Endodermal cell (in vitro differentiated cells): ENCODE measurements at regions not wholly inside any gene's neighbourhood (a gene's known extent, or its start where the extent isn't known, plus 50 kb on each side); places are given as distances from the start of the nearest gene placed in this dataset.

Source experiments
- DNase-seq: peaks from one replicate; pipeline ENCODE4 v3.0.0-alpha.2; 2017
- H3K27ac ChIP-seq: 2 replicates; pipeline ENCODE4 v1.5.1; 2013; ENCODE audit warnings: mild to moderate bottlenecking, low read depth, low read length, moderate library complexity
- H3K27me3 ChIP-seq: 2 replicates; pipeline ENCODE4 v1.6.1; 2013; ENCODE audit warnings: mild to moderate bottlenecking, low read length, moderate library complexity; ENCODE audit not compliant: insufficient read depth, control insufficient read depth, poor library complexity, severe bottlenecking
- H3K36me3 ChIP-seq: 2 replicates; pipeline ENCODE4 v1.7.0; 2013; ENCODE audit warnings: mild to moderate bottlenecking, low read length, moderate library complexity; ENCODE audit not compliant: control insufficient read depth, insufficient read depth
- H3K4me1 ChIP-seq: one replicate; pipeline ENCODE4 v1.7.0; 2013; ENCODE audit warnings: low read length; ENCODE audit not compliant: control insufficient read depth, insufficient read depth
- H3K4me3 ChIP-seq: 2 replicates; pipeline ENCODE4 v1.5.1; 2013; ENCODE audit warnings: mild to moderate bottlenecking, low read length, moderate library complexity
- H3K9ac ChIP-seq: 2 replicates; pipeline ENCODE4 v1.6.1; 2013; ENCODE audit warnings: mild to moderate bottlenecking, low read length, moderate library complexity; ENCODE audit not compliant: poor library complexity, severe bottlenecking; ENCODE audit errors: extremely low read depth
- H3K9me3 ChIP-seq: 2 replicates; pipeline ENCODE4 v1.6.1; 2013; ENCODE audit warnings: mild to moderate bottlenecking, low read length, moderate library complexity; ENCODE audit not compliant: control insufficient read depth
- H3K27ac Mint-ChIP-seq: 2 replicates; pipeline ENCODE4 v1.8.0; 2020; ENCODE audit warnings: mixed read lengths
- H3K27me3 Mint-ChIP-seq: 2 replicates; pipeline ENCODE4 v1.8.0; 2021; ENCODE audit warnings: mild to moderate bottlenecking, mixed read lengths; ENCODE audit not compliant: insufficient read depth
- H3K36me3 Mint-ChIP-seq: 2 replicates; pipeline ENCODE4 v1.8.0; 2020; ENCODE audit warnings: low read depth, mixed read lengths
- H3K4me1 Mint-ChIP-seq: 2 replicates; pipeline ENCODE4 v1.8.0; 2020; ENCODE audit warnings: mixed read lengths
- H3K4me3 Mint-ChIP-seq: 2 replicates; pipeline ENCODE4 v1.8.0; 2020; ENCODE audit warnings: mild to moderate bottlenecking, moderate library complexity, mixed read lengths
- H3K9me3 Mint-ChIP-seq: 2 replicates; pipeline ENCODE4 v1.8.0; 2020; ENCODE audit warnings: mild to moderate bottlenecking, mixed read lengths
- WGBS, 2 experiments: methylation state at CpG; one replicate each; pipeline versions ENCODE4 v1.1.5 to v1.1.7; 2013; ENCODE audit warnings: missing lambda C conversion rate in 2 of 2, mixed read lengths in 1 of 2; ENCODE audit not compliant: insufficient coverage in 1 of 2, insufficient read length in 1 of 2; 5-methylcytosine and 5-hydroxymethylcytosine counted together
- TF ChIP-seq, protein P1 (sequence below): fragments of 200-600 bp; sonication (generic); conservative IDR thresholded peaks from 2 replicates; pipeline ENCODE4 v1.5.0; 2021; ENCODE audit warnings: antibody characterized with exemption, mild to moderate bottlenecking

- no peak overlapping the region for H3K27ac ChIP-seq
- Mint-ChIP-seq H3K27ac (no peak overlapping the region), H3K9me3 (peaks cover 9% of the 10 kb centered on the region), H3K36me3 (no peaks in the 10 kb centered on the region), H3K4me3 (no peak overlapping the region), H3K27me3 (no peaks in the 10 kb centered on the region), H3K4me1 (peaks cover 14% of the 10 kb centered on the region)
- WGBS, 2 experiments = 52 to 68% methylated on average over 2 of the region's 2 CpGs
- H3K9me3 ChIP-seq = peaks cover 5% of the 10 kb centered on the region
- no peak overlapping the region for H3K4me3 ChIP-seq
- H3K9ac ChIP-seq = no peak overlapping the region
- peak; percentile 77 for DNase-seq
- no peaks in the 10 kb centered on the region for H3K36me3 ChIP-seq
- TF ChIP-seq, protein P1, sequence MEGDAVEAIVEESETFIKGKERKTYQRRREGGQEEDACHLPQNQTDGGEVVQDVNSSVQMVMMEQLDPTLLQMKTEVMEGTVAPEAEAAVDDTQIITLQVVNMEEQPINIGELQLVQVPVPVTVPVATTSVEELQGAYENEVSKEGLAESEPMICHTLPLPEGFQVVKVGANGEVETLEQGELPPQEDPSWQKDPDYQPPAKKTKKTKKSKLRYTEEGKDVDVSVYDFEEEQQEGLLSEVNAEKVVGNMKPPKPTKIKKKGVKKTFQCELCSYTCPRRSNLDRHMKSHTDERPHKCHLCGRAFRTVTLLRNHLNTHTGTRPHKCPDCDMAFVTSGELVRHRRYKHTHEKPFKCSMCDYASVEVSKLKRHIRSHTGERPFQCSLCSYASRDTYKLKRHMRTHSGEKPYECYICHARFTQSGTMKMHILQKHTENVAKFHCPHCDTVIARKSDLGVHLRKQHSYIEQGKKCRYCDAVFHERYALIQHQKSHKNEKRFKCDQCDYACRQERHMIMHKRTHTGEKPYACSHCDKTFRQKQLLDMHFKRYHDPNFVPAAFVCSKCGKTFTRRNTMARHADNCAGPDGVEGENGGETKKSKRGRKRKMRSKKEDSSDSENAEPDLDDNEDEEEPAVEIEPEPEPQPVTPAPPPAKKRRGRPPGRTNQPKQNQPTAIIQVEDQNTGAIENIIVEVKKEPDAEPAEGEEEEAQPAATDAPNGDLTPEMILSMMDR = no peak
- H3K27me3 ChIP-seq = no peaks in the 10 kb centered on the region
- no peaks in the 10 kb centered on the region for H3K4me1 ChIP-seq
Observed at GRCh38 chr6:76683985-76684384, 611.5 kb upstream of the IMPG1 start.

GRCh38 chr6:76682842-76683241 lies 610.4 kb upstream of the IMPG1 start:
- peaks cover 5% of the 10 kb centered on the region for H3K9me3 ChIP-seq
- DNase-seq = no peak
- no peak overlapping the region for H3K9ac ChIP-seq
- Mint-ChIP-seq H3K4me3 (no peak overlapping the region), H3K27me3 (no peaks in the 10 kb centered on the region), H3K27ac (no peak overlapping the region), H3K4me1 (peaks cover 14% of the 10 kb centered on the region), H3K36me3 (no peaks in the 10 kb centered on the region), H3K9me3 (peaks cover under 1% of the 10 kb centered on the region)
- no peaks in the 10 kb centered on the region for H3K4me1 ChIP-seq
- no peak overlapping the region for H3K27ac ChIP-seq
- no peaks in the 10 kb centered on the region for H3K36me3 ChIP-seq
- no peak overlapping the region for H3K4me3 ChIP-seq
- TF ChIP-seq, protein P1 = peak; percentile 82
- no peaks in the 10 kb centered on the region for H3K27me3 ChIP-seq
- 38 to 63% methylated on average over 1 of the region's 1 CpG for WGBS, 2 experiments

GRCh38 chr6:76681781-76682180 lies 609.3 kb upstream of the IMPG1 start:
- no peak overlapping the region for H3K27ac ChIP-seq
- Mint-ChIP-seq H3K4me3 (no peak overlapping the region), H3K27ac (no peak overlapping the region), H3K9me3 (no peaks in the 10 kb centered on the region), H3K36me3 (no peaks in the 10 kb centered on the region), H3K27me3 (no peaks in the 10 kb centered on the region), H3K4me1 (peaks cover 14% of the 10 kb centered on the region)
- H3K9ac ChIP-seq = no peak overlapping the region
- no peaks in the 10 kb centered on the region for H3K4me1 ChIP-seq
- DNase-seq = no peak
- peaks cover 5% of the 10 kb centered on the region for H3K9me3 ChIP-seq
- no peaks in the 10 kb centered on the region for H3K27me3 ChIP-seq
- no peaks in the 10 kb centered on the region for H3K36me3 ChIP-seq
- TF ChIP-seq, protein P1 = no peak
- H3K4me3 ChIP-seq = no peak overlapping the region
